GM18868 (cell line): ENCODE measurements at regions not wholly inside any gene's neighbourhood (a gene's known extent, or its start where the extent isn't known, plus 50 kb on each side); places are given as distances from the start of the nearest gene placed in this dataset.

Experiments used
- ATAC-seq: cut with Tn5 transposase; IDR thresholded peaks from one replicate; pipeline ENCODE4 v1.9.1; 2021; ENCODE audit warnings: mild to moderate bottlenecking, moderate library complexity; ENCODE audit not compliant: unreplicated experiment

GRCh38 chr10:44593952-44594351, 209.1 kb upstream of the CXCL12 start:
- ATAC-seq = no peak

GRCh38 chr10:44607116-44607515, 222.2 kb upstream of the CXCL12 start:
- ATAC-seq = no peak

- no peak for ATAC-seq
Measured at GRCh38 chr10:44618910-44619309, 234.0 kb upstream of the CXCL12 start.

- no peak for ATAC-seq
Measured at GRCh38 chr10:44619521-44619920, 234.6 kb upstream of the CXCL12 start.

- ATAC-seq = no peak
Measured at GRCh38 chr10:44619975-44620374, 235.1 kb upstream of the CXCL12 start.

- no peak for ATAC-seq
Measured at GRCh38 chr10:44627591-44628354, 242.9 kb upstream of the CXCL12 start.

- ATAC-seq = no peak
Measured at GRCh38 chr10:44628921-44629320, 244.0 kb upstream of the CXCL12 start.

- ATAC-seq = no peak
Measured at GRCh38 chr10:44635176-44635575, 250.3 kb upstream of the CXCL12 start.

- ATAC-seq = no peak
Measured at GRCh38 chr10:44636625-44637024, 251.7 kb upstream of the CXCL12 start.

- ATAC-seq = no peak
Measured at GRCh38 chr10:44640429-44640828, 255.5 kb upstream of the CXCL12 start.

GRCh38 chr10:44647473-44647872, 262.6 kb upstream of the CXCL12 start:
- ATAC-seq = no peak

- ATAC-seq = no peak
Measured at GRCh38 chr10:44647877-44648542, 263.1 kb upstream of the CXCL12 start.

- no peak for ATAC-seq
Measured at GRCh38 chr10:44650691-44651661, 260.2 kb upstream of the TMEM72 start.

GRCh38 chr10:44651834-44652233, 259.3 kb upstream of the TMEM72 start:
- ATAC-seq = no peak

GRCh38 chr10:44659320-44659719, 251.8 kb upstream of the TMEM72 start:
- no peak for ATAC-seq

GRCh38 chr10:44660271-44660670, 250.9 kb upstream of the TMEM72 start:
- ATAC-seq = no peak

- ATAC-seq = no peak
Measured at GRCh38 chr10:44662051-44662450, 249.1 kb upstream of the TMEM72 start.

- ATAC-seq = no peak
Measured at GRCh38 chr10:44668336-44668735, 242.8 kb upstream of the TMEM72 start.

GRCh38 chr10:44671319-44671718, 239.8 kb upstream of the TMEM72 start:
- no peak for ATAC-seq

- ATAC-seq = no peak
Measured at GRCh38 chr10:44673245-44673983, 237.7 kb upstream of the TMEM72 start.
